Stomach smooth muscle (tissue), 2 donors: ENCODE measurements at regions not wholly inside any gene's neighbourhood (a gene's known extent, or its start where the extent isn't known, plus 50 kb on each side); places are given as distances from the start of the nearest gene placed in this dataset.

ENCODE experiments used
- H3K27ac ChIP-seq: one replicate; pipeline ENCODE4 v1.7.0; 2013; ENCODE audit warnings: mild to moderate bottlenecking, low read length, inconsistent platforms
- H3K27me3 ChIP-seq, 2 donors: one replicate each; pipeline ENCODE4 v1.7.0; 2013; ENCODE audit warnings: low read length in 2 of 2; ENCODE audit not compliant: insufficient read depth in 2 of 2, control insufficient read depth in 1 of 2
- H3K36me3 ChIP-seq, 2 donors: one replicate each; pipeline ENCODE4 v1.7.0; 2013; ENCODE audit warnings: low read length in 2 of 2; ENCODE audit not compliant: control insufficient read depth in 2 of 2, insufficient read depth in 2 of 2
- H3K4me1 ChIP-seq: one replicate; pipeline ENCODE4 v1.7.0; 2013; ENCODE audit warnings: low read length; ENCODE audit not compliant: control insufficient read depth, insufficient read depth
- H3K4me3 ChIP-seq, 2 donors: one replicate each; pipeline ENCODE4 v1.7.0; 2013; ENCODE audit warnings: low read length in 2 of 2
- H3K9ac ChIP-seq, 2 donors: one replicate each; pipeline ENCODE4 v1.7.0; 2013; ENCODE audit warnings: low read length in 2 of 2, mild to moderate bottlenecking in 1 of 2
- H3K9me3 ChIP-seq, 2 donors: one replicate each; pipeline ENCODE4 v1.7.0; 2013; ENCODE audit warnings: low read length in 2 of 2; ENCODE audit not compliant: control insufficient read depth in 2 of 2
- donor health status: healthy.
- donor health status: Pancreatic carcinoma.

- H3K9ac ChIP-seq = no peak overlapping the region
- H3K36me3 ChIP-seq = no peaks in the 10 kb centered on the region
- no peak overlapping the region for H3K4me3 ChIP-seq
- no peaks in the 10 kb centered on the region for H3K4me1 ChIP-seq
- H3K27ac ChIP-seq = no peak overlapping the region
- no peaks in the 10 kb centered on the region for H3K27me3 ChIP-seq
- H3K9me3 ChIP-seq = no peaks in the 10 kb centered on the region
Measured at GRCh38 chr12:92000597-92000996, 145.0 kb downstream of the BTG1 start.

- H3K27me3 ChIP-seq = no peaks in the 10 kb centered on the region
- no peak overlapping the region for H3K4me3 ChIP-seq
- no peaks in the 10 kb centered on the region for H3K36me3 ChIP-seq
- H3K4me1 ChIP-seq = no peaks in the 10 kb centered on the region
- no peak overlapping the region for H3K9ac ChIP-seq
- H3K9me3 ChIP-seq = no peaks in the 10 kb centered on the region
- H3K27ac ChIP-seq = no peak overlapping the region
Measured at GRCh38 chr12:91999823-92000222, 145.8 kb downstream of the BTG1 start.

- Histone ChIP-seq H3K27me3 (no peaks in the 10 kb centered on the region), H3K9ac (no peak overlapping the region), H3K27ac (no peak overlapping the region), H3K36me3 (no peaks in the 10 kb centered on the region), H3K9me3 (no peaks in the 10 kb centered on the region), H3K4me3 (no peak overlapping the region), H3K4me1 (no peaks in the 10 kb centered on the region)
Measured at GRCh38 chr12:91998316-91998715, 147.3 kb downstream of the BTG1 start.

- H3K9ac ChIP-seq = no peak overlapping the region
- no peak overlapping the region for H3K27ac ChIP-seq
Measured at GRCh38 chr12:91994208-91994797, 151.3 kb downstream of the BTG1 start.

GRCh38 chr12:91993287-91994017, 152.2 kb downstream of the BTG1 start:
- H3K4me3 ChIP-seq = no peak overlapping the region
- no peaks in the 10 kb centered on the region for H3K36me3 ChIP-seq
- H3K9ac ChIP-seq = no peak overlapping the region
- no peak overlapping the region for H3K27ac ChIP-seq
- H3K4me1 ChIP-seq = no peaks in the 10 kb centered on the region
- H3K27me3 ChIP-seq = no peaks in the 10 kb centered on the region
- H3K9me3 ChIP-seq = no peaks in the 10 kb centered on the region

More at GRCh38 chr12:91994208-91994797, 151.3 kb downstream of the BTG1 start:
- Histone ChIP-seq H3K27me3 (no peaks in the 10 kb centered on the region), H3K9me3 (no peaks in the 10 kb centered on the region), H3K36me3 (no peaks in the 10 kb centered on the region), H3K4me3 (no peak overlapping the region), H3K4me1 (no peaks in the 10 kb centered on the region)

- H3K27me3 ChIP-seq = no peaks in the 10 kb centered on the region
Measured at GRCh38 chr12:91991399-91992187, 154.1 kb downstream of the BTG1 start.

GRCh38 chr12:91990525-91990924, 155.1 kb downstream of the BTG1 start:
- Histone ChIP-seq H3K9me3 (no peaks in the 10 kb centered on the region), H3K27ac (no peak overlapping the region), H3K9ac (no peak overlapping the region), H3K4me1 (no peaks in the 10 kb centered on the region), H3K4me3 (no peak overlapping the region), H3K36me3 (no peaks in the 10 kb centered on the region), H3K27me3 (no peaks in the 10 kb centered on the region)

More at GRCh38 chr12:91991399-91992187, 154.1 kb downstream of the BTG1 start:
- Histone ChIP-seq H3K9ac (no peak overlapping the region), H3K27ac (no peak overlapping the region), H3K4me1 (no peaks in the 10 kb centered on the region), H3K4me3 (no peak overlapping the region), H3K9me3 (no peaks in the 10 kb centered on the region), H3K36me3 (no peaks in the 10 kb centered on the region)

GRCh38 chr12:91989143-91989542, 156.5 kb downstream of the BTG1 start:
- Histone ChIP-seq H3K36me3 (no peaks in the 10 kb centered on the region), H3K4me3 (no peak overlapping the region), H3K27me3 (no peaks in the 10 kb centered on the region), H3K27ac (no peak overlapping the region), H3K4me1 (no peaks in the 10 kb centered on the region), H3K9me3 (no peaks in the 10 kb centered on the region), H3K9ac (no peak overlapping the region)

- Histone ChIP-seq H3K27me3 (no peaks in the 10 kb centered on the region), H3K27ac (no peak overlapping the region), H3K4me1 (no peaks in the 10 kb centered on the region), H3K9me3 (no peaks in the 10 kb centered on the region), H3K9ac (no peak overlapping the region), H3K4me3 (no peak overlapping the region), H3K36me3 (no peaks in the 10 kb centered on the region)
Measured at GRCh38 chr12:91988086-91988923, 157.3 kb downstream of the BTG1 start.

GRCh38 chr12:91986084-91986483, 159.6 kb downstream of the BTG1 start:
- Histone ChIP-seq H3K27ac (no peak overlapping the region), H3K4me1 (no peaks in the 10 kb centered on the region), H3K4me3 (no peak overlapping the region), H3K9me3 (no peaks in the 10 kb centered on the region), H3K27me3 (no peaks in the 10 kb centered on the region), H3K9ac (no peak overlapping the region), H3K36me3 (no peaks in the 10 kb centered on the region)
